ENCODE measurements at regions not wholly inside any gene's neighbourhood (a gene's known extent, or its start where the extent isn't known, plus 50 kb on each side); places are given as distances from the start of the nearest gene placed in this dataset.

GRCh38 chrX:10931976-10932375, 179.2 kb upstream of the HCCS start:
- no peak for DNase-seq (ENCODE audit: low read depth)
- TF ChIP-seq CTCF (IDR thresholded peaks at IDR 0.05; ENCODE audit: insufficient read depth, low read depth, low read length) = no peak
- H3K4me3 ChIP-seq (ENCODE audit: low read depth, low read length) = no peak overlapping the region

GRCh38 chrX:10932842-10933440, 178.2 kb upstream of the HCCS start:
- no peak for TF ChIP-seq CTCF (IDR thresholded peaks at IDR 0.05; ENCODE audit: insufficient read depth, low read depth, low read length)
- no peak overlapping the region for H3K4me3 ChIP-seq (ENCODE audit: low read depth, low read length)
- no peak for DNase-seq (ENCODE audit: low read depth)

- DNase-seq (ENCODE audit: low read depth) = no peak
- no peak overlapping the region for H3K4me3 ChIP-seq (ENCODE audit: low read depth, low read length)
- TF ChIP-seq CTCF (IDR thresholded peaks at IDR 0.05; ENCODE audit: insufficient read depth, low read depth, low read length) = no peak
These were observed 175.6 kb upstream of the HCCS start for GRCh38 chrX:10935501-10935900.

GRCh38 chrX:10936976-10937375, 174.2 kb upstream of the HCCS start:
- TF ChIP-seq CTCF (IDR thresholded peaks at IDR 0.05; ENCODE audit: insufficient read depth, low read depth, low read length) = no peak
- no peak for DNase-seq (ENCODE audit: low read depth)
- H3K4me3 ChIP-seq (ENCODE audit: low read depth, low read length) = no peak overlapping the region

GRCh38 chrX:10938365-10938923, 172.7 kb upstream of the HCCS start:
- no peak for TF ChIP-seq CTCF (IDR thresholded peaks at IDR 0.05; ENCODE audit: insufficient read depth, low read depth, low read length)
- H3K4me3 ChIP-seq (ENCODE audit: low read depth, low read length) = no peak overlapping the region
- DNase-seq (ENCODE audit: low read depth) = peak; percentile 93

- no peak overlapping the region for H3K4me3 ChIP-seq (ENCODE audit: low read depth, low read length)
- no peak for TF ChIP-seq CTCF (IDR thresholded peaks at IDR 0.05; ENCODE audit: insufficient read depth, low read depth, low read length)
- DNase-seq (ENCODE audit: low read depth) = peak; percentile 20
These were observed 171.7 kb upstream of the HCCS start for GRCh38 chrX:10939424-10939823.
